Testis (tissue), 2 donors: ENCODE measurements at regions not wholly inside any gene's neighbourhood (a gene's known extent, or its start where the extent isn't known, plus 50 kb on each side); places are given as distances from the start of the nearest gene placed in this dataset.

ENCODE experiments used
- DNase-seq: peaks from one replicate; pipeline ENCODE4 v3.0.0-alpha.2; 2019
- H3K27ac ChIP-seq, 2 donors: fragments of 200-600 bp; sonication (generic); one replicate each; pipeline ENCODE4 v1.5.1; 2019
- H3K27me3 ChIP-seq: fragments of 200-600 bp; sonication (generic); one replicate; pipeline ENCODE4 v1.5.1; 2019
- H3K36me3 ChIP-seq: fragments of 200-600 bp; sonication (generic); one replicate; pipeline ENCODE4 v1.5.1; 2017; ENCODE audit warnings: low read depth; ENCODE audit errors: missing control alignments
- H3K4me1 ChIP-seq: fragments of 200-600 bp; sonication (generic); one replicate; pipeline ENCODE4 v1.5.1; 2019
- H3K4me3 ChIP-seq, 2 donors: fragments of 200-600 bp; sonication (generic); one replicate each; pipeline ENCODE4 v1.5.1; 2017 to 2019
- H3K9me3 ChIP-seq: fragments of 200-600 bp; sonication (generic); one replicate; pipeline ENCODE4 v1.5.1; 2017
- CTCF ChIP-seq, 3 experiments: fragments of 450-650 bp in 2 of 3; fragments of 200-600 bp in 1 of 3; sonication (generic) in 1 of 3; IDR thresholded peaks; one replicate each; pipeline ENCODE4 v1.5.1; 2016 to 2019; ENCODE audit warnings: antibody characterized with exemption in 3 of 3, mild to moderate bottlenecking in 2 of 3, moderate library complexity in 1 of 3
- POLR2A ChIP-seq: fragments of 450-650 bp; IDR thresholded peaks from one replicate; pipeline ENCODE4 v1.6.1; 2017; ENCODE audit warnings: antibody characterized with exemption, mild to moderate bottlenecking, moderate library complexity
- WGBS, 2 donors: methylation state at CpG; one replicate each; pipeline ENCODE4 v1.1.5; 2018; 5-methylcytosine and 5-hydroxymethylcytosine counted together
- intact Hi-C: fragments of 100-400 bp; cut with DNase I; formaldehyde crosslinking; loops from one replicate; pipeline ENCODE4 v1.15.1; 2023; ENCODE audit warnings: low total_unique reads

GRCh38 chr16:65229191-65229662, 107.4 kb upstream of the CDH11 start:
- no peaks in the 10 kb centered on the region for H3K36me3 ChIP-seq
- no peak overlapping the region for H3K4me3 ChIP-seq
- no peaks in the 10 kb centered on the region for H3K27me3 ChIP-seq
- TF ChIP-seq CTCF (IDR thresholded peaks at IDR 0.05) (no peak), POLR2A (no peak)
- 92 to 93% methylated on average over 3 of the region's 3 CpGs for WGBS, 2 donors
- H3K9me3 ChIP-seq: no peaks in the 10 kb centered on the region
- no peak overlapping the region for H3K27ac ChIP-seq
- no peaks in the 10 kb centered on the region for H3K4me1 ChIP-seq
- no peak for DNase-seq
- intact Hi-C loops: no loop called here

- H3K4me1 ChIP-seq: no peaks in the 10 kb centered on the region
- 94 to 100% methylated on average over 1 of the region's 1 CpG for WGBS, 2 donors
- DNase-seq: no peak
- H3K9me3 ChIP-seq: no peaks in the 10 kb centered on the region
- H3K27me3 ChIP-seq: no peaks in the 10 kb centered on the region
- no peak overlapping the region for H3K4me3 ChIP-seq
- no peaks in the 10 kb centered on the region for H3K36me3 ChIP-seq
- TF ChIP-seq POLR2A (no peak), CTCF (IDR thresholded peaks at IDR 0.05) (no peak)
- no peak overlapping the region for H3K27ac ChIP-seq
- intact Hi-C loops: no loop called here
Measured at GRCh38 chr16:65227150-65227835, 105.4 kb upstream of the CDH11 start.

- TF ChIP-seq POLR2A: no peak
- no peak for TF ChIP-seq CTCF (IDR thresholded peaks at IDR 0.05)
- Histone ChIP-seq H3K4me1 (no peaks in the 10 kb centered on the region), H3K9me3 (no peaks in the 10 kb centered on the region), H3K27me3 (no peaks in the 10 kb centered on the region), H3K27ac (no peak overlapping the region), H3K36me3 (no peaks in the 10 kb centered on the region), H3K4me3 (no peak overlapping the region)
- no peak for DNase-seq
- intact Hi-C loops: no loop called here
- 90 to 100% methylated on average over 1 of the region's 1 CpG for WGBS, 2 donors
Measured at GRCh38 chr16:65226077-65226476, 104.2 kb upstream of the CDH11 start.

- Histone ChIP-seq H3K4me1 (no peaks in the 10 kb centered on the region), H3K27ac (no peak overlapping the region), H3K9me3 (no peaks in the 10 kb centered on the region), H3K27me3 (no peaks in the 10 kb centered on the region), H3K4me3 (no peak overlapping the region), H3K36me3 (no peaks in the 10 kb centered on the region)
- intact Hi-C loops: no loop called here
- no peak for DNase-seq
- TF ChIP-seq CTCF (IDR thresholded peaks at IDR 0.05): no peak
- TF ChIP-seq POLR2A: no peak
- 91 to 92% methylated on average over 5 of the region's 5 CpGs for WGBS, 2 donors
Measured at GRCh38 chr16:65225488-65225887, 103.6 kb upstream of the CDH11 start.

- Histone ChIP-seq H3K27me3 (no peaks in the 10 kb centered on the region), H3K9me3 (no peaks in the 10 kb centered on the region), H3K36me3 (no peaks in the 10 kb centered on the region), H3K27ac (no peak overlapping the region), H3K4me1 (no peaks in the 10 kb centered on the region), H3K4me3 (no peak overlapping the region)
- no peak for DNase-seq
- 87 to 89% methylated on average over 1 of the region's 1 CpG for WGBS, 2 donors
- TF ChIP-seq CTCF (IDR thresholded peaks at IDR 0.05) (no peak), POLR2A (no peak)
- intact Hi-C loops: no loop called here
Measured at GRCh38 chr16:65224994-65225393, 103.1 kb upstream of the CDH11 start.
